ENCODE measurements at regions not wholly inside any gene's neighbourhood (a gene's known extent, or its start where the extent isn't known, plus 50 kb on each side); places are given as distances from the start of the nearest gene placed in this dataset.
"Not testable (repeated sequence)": the region's sequence is repeated elsewhere in the genome, so short reads cannot be mapped to it uniquely, and the experiment has no call there.

DNA sequence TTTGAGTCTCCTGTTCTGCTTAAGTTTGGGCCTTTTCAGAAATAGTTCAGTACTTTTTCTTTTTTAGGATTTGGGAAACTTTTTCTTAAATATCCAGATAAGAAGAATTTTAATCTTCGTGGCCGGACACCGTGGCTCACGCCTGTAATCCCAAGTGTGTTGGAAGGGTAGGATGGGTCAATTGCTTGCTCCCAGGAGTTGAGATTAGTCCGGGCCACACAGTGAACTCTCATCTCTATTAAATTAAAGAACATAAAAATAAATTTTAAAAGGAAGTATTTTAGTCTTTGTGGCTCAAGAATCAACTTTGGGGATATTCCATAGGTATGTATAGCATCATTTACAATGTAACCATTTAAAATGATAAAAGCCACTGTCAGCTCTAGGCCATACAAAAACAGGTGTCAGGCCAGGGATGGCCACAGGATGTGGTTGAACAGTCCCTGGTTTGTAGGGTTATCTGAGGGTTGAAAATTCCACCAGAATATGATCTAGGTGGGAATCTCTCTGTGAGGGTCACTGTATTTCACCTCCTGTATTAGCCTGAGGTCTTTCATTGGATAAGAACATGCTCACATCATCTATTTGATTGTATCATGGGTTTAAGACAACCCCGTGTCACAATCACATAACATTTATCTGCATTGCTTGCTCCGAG is 115.6 kb downstream of the GGTLC2 start:
- DNase-seq = no peak

DNA sequence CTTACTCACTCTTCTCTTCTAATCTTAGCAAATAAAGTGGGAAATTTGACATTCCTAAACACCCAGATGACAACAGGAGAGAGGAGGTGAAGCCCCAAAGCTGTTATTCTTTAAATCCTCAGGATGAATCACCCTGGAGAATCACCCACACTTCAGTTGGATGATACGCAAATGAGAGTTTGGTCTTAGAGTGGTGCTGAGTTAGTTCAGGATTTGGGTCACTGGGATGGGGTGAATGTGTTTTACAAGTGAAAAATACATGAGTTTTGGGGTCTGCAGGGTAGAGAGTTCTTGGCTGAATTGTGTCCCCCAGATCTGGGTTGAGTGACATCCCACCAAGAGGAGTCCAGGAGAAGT is 117.2 kb downstream of the GGTLC2 start:
- DNase-seq = no peak

GRCh38 chr22:22761963-22762772 is 117.8 kb downstream of the GGTLC2 start:
- DNase-seq = no peak

DNA sequence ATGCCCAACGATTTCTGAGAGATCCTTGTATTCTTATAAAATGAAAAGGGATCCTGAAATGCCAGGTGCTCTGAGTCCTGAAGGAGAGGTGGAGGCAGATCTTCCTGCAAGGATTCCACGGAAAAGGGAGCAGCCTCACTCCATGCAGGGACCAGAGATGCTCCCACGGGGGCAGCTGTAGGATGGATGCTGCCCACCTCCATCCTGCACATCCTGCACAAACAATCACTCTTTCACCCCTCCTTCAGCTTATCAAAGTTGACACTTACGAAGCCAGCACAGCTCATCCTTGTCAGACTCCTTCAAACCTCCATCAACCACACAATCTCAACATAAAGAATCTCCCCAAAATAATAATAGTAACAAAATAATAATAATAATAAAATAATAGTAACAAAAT is 119.1 kb downstream of the GGTLC2 start:
- no peak for DNase-seq

DNA sequence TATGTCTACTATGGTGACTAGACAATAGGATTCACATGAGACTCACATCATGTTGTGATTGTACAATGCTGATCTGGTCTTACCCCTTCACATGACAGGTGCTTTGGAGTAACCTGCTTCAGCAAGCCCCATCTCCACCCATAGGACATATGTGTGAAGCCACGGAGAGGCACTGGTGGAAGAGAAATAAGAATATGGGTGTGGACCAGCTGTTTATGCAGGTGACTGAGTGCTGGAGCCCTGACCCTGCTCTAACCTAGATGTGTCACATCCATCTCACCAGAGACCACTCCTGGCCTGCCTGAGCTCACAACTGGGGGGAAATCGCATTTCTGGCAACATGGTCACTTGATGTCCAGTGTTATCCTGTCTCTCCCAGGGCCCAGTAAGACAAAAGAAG is 119.7 kb downstream of the GGTLC2 start:
- no peak for DNase-seq

- DNase-seq = no peak
These were observed 119.6 kb upstream of the IGLL5 start for GRCh38 chr22:22767876-22768602.

- no peak for DNase-seq
These were observed 118.7 kb upstream of the IGLL5 start for GRCh38 chr22:22768885-22769284.

GRCh38 chr22:22769434-22770279 is 118.0 kb upstream of the IGLL5 start:
- no peak for DNase-seq

- peak; percentile 47 for DNase-seq
These were observed 117.2 kb upstream of the IGLL5 start for GRCh38 chr22:22770280-22770871.

DNA sequence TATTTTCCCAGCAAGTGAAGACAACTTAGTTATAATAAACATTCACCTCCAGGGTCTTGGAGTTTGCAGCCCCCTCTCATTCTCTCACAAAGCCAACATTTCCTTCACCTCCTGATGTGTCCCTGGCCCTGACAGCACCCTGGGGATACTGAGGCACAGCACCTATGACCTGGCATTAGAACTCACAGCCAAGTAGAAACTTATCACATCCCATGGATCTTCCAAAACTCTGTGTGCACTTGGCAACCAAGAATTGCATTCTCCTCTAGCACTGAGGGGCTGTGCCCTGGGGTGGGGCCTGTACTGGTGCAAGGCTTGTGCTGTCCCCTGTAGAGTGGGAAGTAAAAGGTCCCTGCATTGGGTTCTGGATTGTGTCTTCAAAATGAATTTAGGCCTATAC is 116.7 kb upstream of the IGLL5 start:
- no peak for DNase-seq

GRCh38 chr22:22771696-22772377 is 115.8 kb upstream of the IGLL5 start:
- no peak for DNase-seq

GRCh38 chr22:22772396-22772795 is 115.2 kb upstream of the IGLL5 start:
- no peak for DNase-seq

DNA sequence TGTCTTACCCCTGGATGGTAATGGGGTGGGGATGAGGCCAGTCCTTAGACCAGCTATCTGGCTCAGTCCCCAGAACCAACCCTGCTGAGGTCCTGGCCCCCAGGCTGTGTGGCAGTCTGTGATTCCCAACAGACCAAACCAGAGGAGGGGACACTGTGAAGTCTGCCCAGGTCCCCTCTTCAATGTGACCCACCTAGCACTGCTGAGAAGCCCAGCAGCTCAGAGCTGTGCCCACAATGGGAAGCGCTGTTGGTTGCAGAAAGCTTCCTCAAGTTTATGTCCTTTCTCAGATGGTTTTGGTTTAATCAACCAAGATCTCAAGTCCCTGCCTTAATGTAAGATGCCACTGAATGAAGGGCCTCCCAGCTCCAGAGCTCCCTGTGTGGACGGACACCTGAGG is 114.7 kb upstream of the IGLL5 start:
- no peak for DNase-seq

DNA sequence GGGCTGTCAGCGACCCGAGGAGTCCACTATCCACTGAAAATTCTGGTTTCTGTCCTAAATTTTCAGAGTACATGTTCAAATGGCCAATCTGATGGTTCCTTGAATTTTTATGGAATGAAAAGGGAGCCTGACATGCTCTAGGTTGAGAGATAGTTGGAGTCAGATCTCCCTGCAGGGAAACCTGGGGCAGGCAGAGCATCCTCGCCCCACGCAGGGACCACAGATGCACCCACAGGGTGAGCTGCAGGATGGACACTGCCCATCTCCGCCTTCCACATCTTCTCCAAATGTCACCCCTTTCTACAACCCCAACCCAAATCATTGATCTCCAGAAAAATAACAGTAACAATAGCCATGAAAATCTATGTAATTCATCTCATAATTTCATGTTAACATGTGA is 114.2 kb upstream of the IGLL5 start:
- DNase-seq = no peak

DNA sequence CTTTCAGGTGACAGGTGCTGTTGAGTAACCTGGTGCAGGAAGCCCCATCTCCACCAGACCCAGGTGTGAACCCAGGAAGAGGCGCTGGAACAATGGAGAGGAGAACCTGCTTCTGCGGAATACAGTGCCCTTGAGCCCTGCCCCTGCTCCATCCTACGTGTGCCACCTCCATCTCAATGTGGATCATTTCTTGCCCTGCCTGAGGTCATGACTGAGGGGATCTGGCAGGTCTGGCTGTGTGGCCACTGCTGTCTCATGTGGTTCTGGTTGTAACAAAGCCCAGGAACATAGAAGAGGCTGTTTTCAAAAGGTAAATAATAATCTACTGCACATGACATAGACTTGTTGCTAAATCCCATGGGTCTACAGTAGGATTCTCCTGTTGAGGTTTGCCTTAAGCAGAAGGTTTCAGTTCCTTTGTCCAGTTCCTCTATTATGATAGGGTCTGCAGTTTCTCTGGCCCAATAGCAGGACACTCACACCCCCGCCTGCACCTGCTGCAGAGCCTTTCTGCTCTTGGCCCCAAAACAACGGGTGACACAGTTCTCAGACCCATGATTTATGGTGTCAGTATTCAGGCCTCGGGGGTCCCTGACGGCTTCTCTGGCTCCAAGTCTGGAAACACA is 113.5 kb upstream of the IGLL5 start:
- no peak for DNase-seq

GRCh38 chr22:22774762-22775161 is 112.9 kb upstream of the IGLL5 start:
- not testable (repeated sequence) for DNase-seq

DNA sequence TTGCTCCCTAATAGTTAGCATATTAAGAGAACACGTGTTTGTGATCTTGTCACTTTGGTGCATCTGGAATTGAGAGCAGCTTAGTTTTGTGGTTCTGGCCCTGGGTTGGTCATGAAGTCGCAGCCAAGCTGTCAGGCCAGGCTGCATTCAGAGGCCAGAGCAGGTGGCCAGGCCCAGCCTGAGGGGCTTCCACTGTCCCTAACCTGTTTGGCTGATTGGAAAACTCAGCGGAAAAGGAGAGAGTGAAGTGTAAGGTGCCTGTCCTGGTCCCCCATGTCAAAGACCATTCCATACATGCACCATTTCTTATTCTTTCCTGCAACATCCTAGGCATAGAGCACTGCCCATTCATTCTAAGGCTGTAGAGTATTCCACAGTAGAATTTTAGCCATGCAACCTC is 111.5 kb upstream of the IGLL5 start:
- DNase-seq = no peak

- no peak for DNase-seq
These were observed 108.4 kb upstream of the IGLL5 start for GRCh38 chr22:22779213-22779612.

GRCh38 chr22:22783575-22783974 is 104.0 kb upstream of the IGLL5 start:
- no peak for DNase-seq

GRCh38 chr22:22784249-22785039 is 103.2 kb upstream of the IGLL5 start:
- DNase-seq = no peak

Measured in activated CD4-positive, alpha-beta T cell treated with anti-CD3 and anti-CD28 coated beads, Interleukin-10, Interleukin-2, amounts not matched to agents 100 ng/mL and 50 ng/mL, durations not matched to agents 16 hours and 8 hours (primary cell).